ENCODE measurements at regions not wholly inside any gene's neighbourhood (a gene's known extent, or its start where the extent isn't known, plus 50 kb on each side); places are given as distances from the start of the nearest gene placed in this dataset.

GRCh38 chr4:173829565-173829964 lies 299.5 kb upstream of the HAND2 start (continued):
- TF ChIP-seq EZH2 (IDR thresholded peaks at IDR 0.05): no peak
- no peak for TF ChIP-seq EGR1 (IDR thresholded peaks at IDR 0.05; ENCODE audit: low read depth)
- no peak for TF ChIP-seq SP1 (IDR thresholded peaks at IDR 0.05; ENCODE audit: low read depth)
- TF ChIP-seq, protein P1, sequence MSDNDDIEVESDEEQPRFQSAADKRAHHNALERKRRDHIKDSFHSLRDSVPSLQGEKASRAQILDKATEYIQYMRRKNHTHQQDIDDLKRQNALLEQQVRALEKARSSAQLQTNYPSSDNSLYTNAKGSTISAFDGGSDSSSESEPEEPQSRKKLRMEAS (IDR thresholded peaks at IDR 0.05): no peak
- no peak for TF ChIP-seq FOSL1 (IDR thresholded peaks at IDR 0.05; ENCODE audit: low read depth)
- TF ChIP-seq POLR2AphosphoS5 (IDR thresholded peaks at IDR 0.05; ENCODE audit: low read depth, low read length): no peak
- TF ChIP-seq JUND (IDR thresholded peaks at IDR 0.05): no peak

DNA sequence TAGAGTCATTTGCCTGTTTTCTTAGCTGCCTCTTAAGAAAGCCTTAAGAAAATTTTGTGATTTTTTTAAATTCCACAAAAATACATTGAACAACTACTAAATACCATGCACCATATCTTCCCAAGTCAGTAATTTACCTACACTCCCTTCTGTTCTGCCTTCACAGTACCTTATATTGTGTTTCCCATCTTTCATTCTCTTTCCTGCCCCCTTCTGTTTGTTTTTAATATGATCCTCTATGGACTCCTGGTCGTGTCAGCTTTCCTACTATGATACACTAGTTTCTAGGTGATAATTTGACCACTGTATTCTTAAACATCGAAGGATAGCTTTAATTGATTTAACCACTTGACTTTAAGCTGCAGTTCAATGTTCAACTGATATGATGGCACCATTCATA lies 297.7 kb upstream of the HAND2 start:
- CTCF ChIA-PET: no interaction called here
- DNase-seq (ENCODE audit: low read depth, low spot score): peak; percentile 4
- no peak overlapping the region for H3K9ac ChIP-seq (ENCODE audit: low read length)
- no peaks in the 10 kb centered on the region for H3K4me1 ChIP-seq (ENCODE audit: control insufficient read depth in 1 of 2, insufficient read depth in 2 of 2, low read length in 2 of 2)
- intact Hi-C loops (cut with micrococcal nuclease): loop anchor here (2.0 kb wide), 1 partner anchor 321 kb away; no protein-coding TSS in a partner anchor
- H3K79me2 ChIP-seq (ENCODE audit: insufficient read depth, low read length): no peaks in the 10 kb centered on the region
- ATAC-seq: peak; percentile 58
- H3K27me3 ChIP-seq (ENCODE audit: insufficient read depth, low read length): peaks cover 10% of the 10 kb centered on the region; the same call in 1 of the 2 replicates
- H4K20me1 ChIP-seq (ENCODE audit: insufficient read depth): no peaks in the 10 kb centered on the region
- no peaks in the 10 kb centered on the region for H3K36me3 ChIP-seq (ENCODE audit: control insufficient read depth in 1 of 2, insufficient read depth in 2 of 2, low read length in 2 of 2)
- H3K4me2 ChIP-seq (ENCODE audit: low read length): no peak overlapping the region
- no peak overlapping the region for H3K4me3 ChIP-seq (replicated peaks in 1 of 2; ENCODE audit: low read depth in 1 of 2, low read length in 2 of 2)
- no peak overlapping the region for H3K27ac ChIP-seq (ENCODE audit: low read depth, low read length)
- POLR2A ChIA-PET: no interaction called here
- H3K9me2 ChIP-seq (ENCODE audit: insufficient read depth): no peaks in the 10 kb centered on the region
- no TSS peak for BruUV-seq (replicated peaks)
- peak; percentile 24; the same call in 1 of the 2 replicates for TF ChIP-seq RAD21 (IDR thresholded peaks at IDR 0.05; ENCODE audit: low read depth)
- no peak for TF ChIP-seq CBX3 (IDR thresholded peaks at IDR 0.05; ENCODE audit: low read depth)
- no peak for TF ChIP-seq ATF3 (IDR thresholded peaks at IDR 0.05)
- TF ChIP-seq EZH2 (IDR thresholded peaks at IDR 0.05): no peak
- no peak for TF ChIP-seq ZNF274 (IDR thresholded peaks at IDR 0.05; ENCODE audit: low read depth, low read length)
- no peak for TF ChIP-seq POLR2A (IDR thresholded peaks at IDR 0.05; ENCODE audit: borderline replicate concordance, extremely low read depth, insufficient read depth, insufficient read length)
- TF ChIP-seq EZH2phosphoT487 (IDR thresholded peaks at IDR 0.05; ENCODE audit: borderline replicate concordance): no peak
- no peak for TF ChIP-seq EGR1 (IDR thresholded peaks at IDR 0.05; ENCODE audit: low read depth)
- TF ChIP-seq CTCF (IDR thresholded peaks at IDR 0.05 in 2 of 3, conservative IDR thresholded peaks at IDR 0.05 in 1 of 3; ENCODE audit: borderline replicate concordance in 1 of 3, insufficient read depth in 1 of 3, low read depth in 2 of 3, low read length in 2 of 3): 0 out of 6 replicates have a peak, but pooled peaks of 1 of the 3 experiments have one; percentile 27
- RAD21 ChIA-PET (ENCODE audit: low non-redundant PET in 1 of 2, low total read pairs in 2 of 2, uncharacterized antibody in 2 of 2, unreplicated experiment in 2 of 2): interaction anchor here in 1 of 2 experiments (1.2 kb wide), 1 partner anchor 293 kb away, joined by 3 read pairs; no protein-coding TSS in a partner anchor
- H3K9me3 ChIP-seq (ENCODE audit: control insufficient read depth in 1 of 2, insufficient read depth in 1 of 2, low read depth in 1 of 2, low read length in 2 of 2): no peaks in the 10 kb centered on the region
- peak overlapping the region; percentile 64 for H2AFZ ChIP-seq (ENCODE audit: low read depth, low read length, poor library complexity, severe bottlenecking)
